ENCODE measurements at regions not wholly inside any gene's neighbourhood (a gene's known extent, or its start where the extent isn't known, plus 50 kb on each side); places are given as distances from the start of the nearest gene placed in this dataset.

GRCh38 chr5:67383451-67383850, 186.9 kb upstream of the CD180 start:
- no peak overlapping the region for H3K4me3 ChIP-seq (replicated peaks in 1 of 2; ENCODE audit: low read depth in 1 of 2, low read length in 2 of 2)
- POLR2A ChIA-PET, result no interaction called here
- no peak for DNase-seq (ENCODE audit: low read depth, low spot score)

More at GRCh38 chr5:67383451-67383850, 186.9 kb upstream of the CD180 start:
- ATAC-seq, result no peak
- RAD21 ChIA-PET (ENCODE audit: low non-redundant PET in 1 of 2, low total read pairs in 2 of 2, uncharacterized antibody in 2 of 2, unreplicated experiment in 2 of 2), result no interaction called here
- H2AFZ ChIP-seq (ENCODE audit: low read depth, low read length, poor library complexity, severe bottlenecking), result no peak overlapping the region
- no peaks in the 10 kb centered on the region for H3K9me3 ChIP-seq (ENCODE audit: control insufficient read depth in 1 of 2, insufficient read depth in 1 of 2, low read depth in 1 of 2, low read length in 2 of 2)
- no TSS peak for BruUV-seq (replicated peaks)
- no peaks in the 10 kb centered on the region for H3K9me2 ChIP-seq (ENCODE audit: insufficient read depth)
- H3K79me2 ChIP-seq (ENCODE audit: insufficient read depth, low read length), result no peaks in the 10 kb centered on the region
- no peak overlapping the region for H3K9ac ChIP-seq (ENCODE audit: low read length)
- H3K27me3 ChIP-seq (ENCODE audit: insufficient read depth, low read length), result peaks cover 5% of the 10 kb centered on the region; the same call in 1 of the 2 replicates
- no peak overlapping the region for H3K4me2 ChIP-seq (ENCODE audit: low read length)
- TF ChIP-seq SP1 (IDR thresholded peaks at IDR 0.05; ENCODE audit: low read depth) (no peak), FOSL1 (IDR thresholded peaks at IDR 0.05; ENCODE audit: low read depth) (no peak), ATF3 (IDR thresholded peaks at IDR 0.05) (no peak), MAX (IDR thresholded peaks at IDR 0.05) (no peak), RAD21 (IDR thresholded peaks at IDR 0.05; ENCODE audit: low read depth) (no peak), ZBTB33 (IDR thresholded peaks at IDR 0.05; ENCODE audit: extremely low read depth, insufficient replicate concordance, low read length) (no peak), ELF1 (IDR thresholded peaks at IDR 0.05; ENCODE audit: borderline replicate concordance, low read depth) (no peak), REST (IDR thresholded peaks at IDR 0.05; ENCODE audit: low read depth) (no peak), POLR2AphosphoS5 (IDR thresholded peaks at IDR 0.05; ENCODE audit: low read depth, low read length) (no peak), CTCF (IDR thresholded peaks at IDR 0.05 in 2 of 3, conservative IDR thresholded peaks at IDR 0.05 in 1 of 3; ENCODE audit: borderline replicate concordance in 1 of 3, insufficient read depth in 1 of 3, low read depth in 2 of 3, low read length in 2 of 3) (no peak), EGR1 (IDR thresholded peaks at IDR 0.05; ENCODE audit: low read depth) (no peak), YY1 (IDR thresholded peaks at IDR 0.05; ENCODE audit: extremely low read depth, insufficient replicate concordance, low read depth, low read length) (no peak), POLR2A (IDR thresholded peaks at IDR 0.05; ENCODE audit: borderline replicate concordance, extremely low read depth, insufficient read depth, insufficient read length) (no peak), JUND (IDR thresholded peaks at IDR 0.05) (no peak), EZH2 (IDR thresholded peaks at IDR 0.05) (no peak)
- H3K4me1 ChIP-seq (ENCODE audit: control insufficient read depth in 1 of 2, insufficient read depth in 2 of 2, low read length in 2 of 2), result no peaks in the 10 kb centered on the region
- intact Hi-C loops (cut with micrococcal nuclease), result no loop called here
- no peaks in the 10 kb centered on the region for H3K36me3 ChIP-seq (ENCODE audit: control insufficient read depth in 1 of 2, insufficient read depth in 2 of 2, low read length in 2 of 2)
- no peak overlapping the region for H3K27ac ChIP-seq (ENCODE audit: low read depth, low read length)
- H4K20me1 ChIP-seq (ENCODE audit: insufficient read depth), result no peaks in the 10 kb centered on the region
- CTCF ChIA-PET, result no interaction called here
